NCI-H2196 (cell line): ENCODE measurements at regions not wholly inside any gene's neighbourhood (a gene's known extent, or its start where the extent isn't known, plus 50 kb on each side); places are given as distances from the start of the nearest gene placed in this dataset.
"Not testable (repeated sequence)": the region's sequence is repeated elsewhere in the genome, so short reads cannot be mapped to it uniquely, and the experiment has no call there.

Experiments used
- DNase-seq: peaks from one replicate; lab custom pipeline; 2025; ENCODE audit not compliant: unreplicated experiment; lab: John Stamatoyannopoulos, UW

DNA sequence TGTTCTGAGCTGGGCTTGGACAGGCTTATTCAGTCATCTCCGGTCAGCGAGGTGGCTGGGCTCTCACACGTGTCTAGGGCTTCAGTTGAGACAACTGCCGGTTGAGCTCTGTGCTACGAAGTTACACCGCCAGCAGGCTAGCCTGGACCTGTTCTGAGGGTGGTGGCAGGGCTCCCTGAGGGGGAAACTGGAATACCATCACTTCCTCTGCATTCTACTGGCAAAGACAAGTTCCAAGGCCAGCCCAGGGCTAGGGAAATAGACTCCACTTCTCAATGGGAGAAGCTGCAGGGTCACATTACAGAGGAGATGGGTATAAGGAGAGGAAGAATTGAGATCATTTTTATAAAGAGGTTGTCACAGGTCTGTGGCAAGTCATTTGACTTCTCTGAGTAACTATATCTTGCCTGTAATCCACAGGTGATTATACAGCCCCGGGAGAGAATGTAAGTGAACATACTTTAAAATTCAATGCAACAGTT, 106.8 kb upstream of the IL12A start:
- DNase-seq: peak; percentile 68

DNA sequence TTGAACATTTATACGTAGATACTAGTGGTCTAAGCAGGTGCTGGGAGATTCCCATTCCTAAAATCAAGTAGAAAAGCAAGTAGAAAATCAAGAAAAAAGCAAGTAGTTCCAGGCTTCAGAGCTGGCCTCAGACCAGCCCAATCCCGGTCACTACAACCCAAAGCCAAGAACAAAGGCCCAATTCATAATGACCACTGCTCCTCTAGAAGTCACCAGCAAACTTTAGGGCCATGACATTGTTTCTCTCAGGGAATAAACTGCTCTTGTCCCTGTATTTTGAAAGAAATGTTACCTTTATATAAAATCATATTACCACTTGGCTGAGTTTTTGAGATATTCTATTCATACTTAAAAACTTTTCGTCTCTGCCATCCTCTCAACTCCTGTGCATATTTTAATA, 106.3 kb upstream of the IL12A start:
- DNase-seq: no peak

- DNase-seq: peak; percentile 71
Measured at GRCh38 chr3:159882790-159883779, 105.5 kb upstream of the IL12A start.

GRCh38 chr3:159884661-159885402, 103.8 kb upstream of the IL12A start:
- DNase-seq: peak; percentile 78

GRCh38 chr3:159886050-159886449, 102.6 kb upstream of the IL12A start:
- no peak for DNase-seq

DNA sequence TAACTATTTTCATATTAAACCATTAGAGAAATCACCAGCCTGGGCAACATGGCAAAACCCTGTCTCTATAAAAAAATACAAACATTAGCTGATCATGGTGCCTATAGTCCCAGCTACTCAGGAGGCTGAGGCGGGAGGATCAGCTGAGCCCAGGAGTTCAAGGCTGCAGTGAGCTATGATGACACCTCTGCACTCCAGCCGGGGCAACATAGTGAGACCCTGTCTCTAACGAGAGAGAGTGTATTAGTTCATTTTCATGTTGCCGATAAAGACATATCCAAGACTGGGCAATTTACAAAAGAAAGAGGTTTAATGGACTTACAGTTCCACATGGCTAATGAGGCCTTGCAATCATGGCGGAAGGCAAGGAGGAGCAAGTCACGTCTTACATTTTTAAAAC, 102.1 kb upstream of the IL12A start:
- not testable (repeated sequence) for DNase-seq

GRCh38 chr3:159887168-159887567, 101.5 kb upstream of the IL12A start:
- DNase-seq: no peak

DNA sequence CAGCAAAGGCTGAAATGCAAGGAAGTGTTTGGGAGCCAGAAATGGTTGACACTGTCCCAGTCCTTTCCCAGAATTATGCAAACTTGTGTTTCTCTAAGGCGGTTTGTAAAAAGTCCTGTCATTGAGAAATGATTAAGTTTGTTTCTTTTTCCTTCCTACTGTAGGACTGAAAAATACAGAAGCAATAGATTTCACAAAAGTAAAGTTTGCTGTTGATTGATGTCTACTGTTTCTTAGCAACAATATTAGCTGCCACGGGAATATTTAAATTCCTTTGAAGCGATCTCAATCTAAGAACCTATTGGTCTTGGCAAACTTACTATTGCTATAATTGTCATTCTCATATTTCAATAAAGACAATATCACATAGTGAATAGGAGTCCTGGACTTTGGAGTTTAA, 100.7 kb upstream of the IL12A start:
- no peak for DNase-seq

- DNase-seq: peak; percentile 45
Measured at GRCh38 chr3:159892171-159892795, 96.4 kb upstream of the IL12A start.

- DNase-seq: no peak
Measured at GRCh38 chr3:159892801-159893200, 95.8 kb upstream of the IL12A start.

- no peak for DNase-seq
Measured at GRCh38 chr3:159894386-159894785, 94.2 kb upstream of the IL12A start.

DNA sequence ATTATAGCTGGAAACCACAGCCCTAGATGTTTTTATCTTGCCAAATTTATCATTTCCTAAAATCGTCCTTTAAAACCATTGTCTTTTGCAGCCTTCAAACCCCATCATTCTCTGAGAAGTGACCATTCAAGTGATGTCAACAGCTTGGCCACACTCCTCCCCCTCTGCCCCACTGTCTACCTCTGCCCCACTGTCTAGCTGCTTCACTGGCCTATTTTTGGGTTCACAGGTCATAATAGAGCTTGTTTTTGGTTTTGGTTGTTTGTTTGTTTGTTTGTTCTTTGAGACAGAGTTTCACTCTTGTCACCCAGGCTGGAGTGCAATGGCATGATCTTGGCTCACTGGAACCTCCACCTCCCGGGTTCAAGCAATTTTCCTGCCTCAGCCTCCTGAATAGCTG, 93.2 kb upstream of the IL12A start:
- no peak for DNase-seq

DNA sequence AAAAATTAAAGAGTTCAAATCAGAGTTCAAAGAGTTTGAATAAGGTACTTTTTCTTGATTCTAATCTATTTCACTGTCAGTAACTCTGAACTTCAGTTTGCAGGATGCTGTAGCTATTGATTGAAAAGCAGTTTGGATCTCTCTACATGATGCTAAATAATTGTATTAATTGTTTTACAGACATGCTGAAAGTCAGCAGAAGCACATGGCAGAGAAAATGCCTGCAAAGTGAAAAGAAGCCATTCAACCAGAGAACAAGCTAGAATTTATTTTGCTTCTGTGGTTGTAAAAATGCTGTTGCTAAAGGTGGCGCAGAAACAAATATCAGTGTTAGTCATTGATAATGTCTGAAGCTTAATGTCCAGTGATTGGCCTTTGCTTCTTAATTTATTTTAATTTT, 92.1 kb upstream of the IL12A start:
- DNase-seq: no peak

DNA sequence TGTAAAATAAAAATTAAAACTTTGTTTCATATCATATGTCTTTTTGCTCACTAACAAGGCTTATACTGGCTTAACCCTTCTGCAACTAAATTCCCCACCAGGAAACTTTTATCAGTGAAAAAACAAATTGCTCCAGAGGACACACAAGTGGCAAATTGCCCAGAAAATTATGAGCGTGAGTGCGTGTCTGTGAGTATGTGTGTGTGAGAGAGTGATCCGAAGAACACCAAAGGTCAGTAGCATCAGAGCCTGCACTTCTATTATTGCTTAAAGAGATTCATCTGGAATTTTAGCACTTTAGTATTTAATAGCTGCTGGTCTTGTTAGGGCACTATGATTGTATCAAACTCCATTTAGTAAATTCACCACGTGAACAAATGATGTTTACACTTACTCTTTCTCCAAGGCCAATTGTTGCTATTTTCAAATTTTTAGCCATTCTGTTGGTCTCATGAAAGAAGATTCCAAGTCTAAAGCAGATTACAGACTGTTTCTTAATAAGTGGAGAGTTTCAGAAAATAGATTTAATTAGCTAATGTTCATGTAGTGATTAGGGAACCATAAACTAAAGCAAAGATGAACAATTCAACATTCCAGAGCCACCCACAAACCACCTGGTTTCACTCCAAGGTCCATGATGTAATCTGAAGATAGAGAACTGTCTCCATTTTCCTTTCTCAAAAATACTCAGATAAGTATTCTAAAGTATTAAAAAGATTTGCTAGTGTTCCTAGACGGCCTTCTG, 91.1 kb upstream of the IL12A start:
- DNase-seq: no peak

DNA sequence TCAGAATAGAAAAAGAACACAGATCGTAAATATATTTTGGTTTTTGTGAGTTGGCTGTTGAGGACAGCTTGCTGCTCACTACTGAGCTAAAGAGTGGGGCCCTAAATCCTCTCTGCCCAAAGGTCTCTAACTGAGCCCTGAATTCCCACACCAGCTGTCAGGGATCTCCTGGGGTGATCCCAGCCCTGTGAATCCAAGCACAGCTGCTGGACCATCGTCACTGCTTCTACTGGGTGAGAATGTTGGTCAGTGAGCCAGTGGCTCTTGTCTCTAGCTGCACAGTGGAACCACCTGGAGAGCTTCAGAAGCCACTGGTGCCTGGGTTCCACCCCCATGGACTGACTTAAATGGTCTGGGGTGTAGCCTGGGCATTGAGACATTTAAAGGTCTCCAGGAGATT, 90.5 kb upstream of the IL12A start:
- DNase-seq: no peak

- DNase-seq: no peak
Measured at GRCh38 chr3:159899166-159899565, 89.5 kb upstream of the IL12A start.

DNA sequence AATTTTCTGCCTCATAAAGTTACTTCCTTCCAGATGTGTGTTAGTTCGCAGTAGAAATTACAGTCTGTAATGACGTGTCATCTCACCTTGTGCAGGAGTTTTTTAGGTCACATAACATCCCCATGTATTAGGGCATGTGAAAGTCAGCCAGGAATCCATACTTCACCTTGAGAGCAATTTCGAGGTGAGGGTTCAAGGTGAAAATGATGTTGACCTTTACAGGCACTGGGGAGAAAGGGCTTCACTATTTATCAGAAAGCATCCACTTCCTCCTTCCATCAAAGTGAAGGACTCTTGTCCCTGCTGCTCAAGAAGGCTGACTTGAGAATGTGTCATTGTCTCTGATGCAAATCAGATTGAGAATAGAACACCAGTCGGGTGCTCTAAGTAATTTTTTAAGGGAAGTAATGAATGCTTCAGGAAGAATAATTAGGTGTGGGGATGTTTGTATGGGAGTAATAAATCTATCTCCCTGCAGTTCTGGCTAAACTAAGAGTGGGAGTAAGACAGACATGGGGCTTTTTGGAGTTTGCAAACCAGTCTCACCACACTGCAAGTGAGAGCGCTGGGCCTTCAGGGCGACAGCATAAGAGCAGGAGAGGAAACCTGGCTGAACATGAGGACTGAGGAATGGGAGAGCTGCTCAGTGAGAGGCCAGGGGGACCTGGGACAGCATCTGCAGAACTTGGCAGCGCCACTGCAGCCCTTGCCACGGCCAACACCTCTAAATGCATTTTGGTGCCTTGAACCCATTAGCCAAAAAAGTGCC, 85.9 kb upstream of the IL12A start:
- no peak for DNase-seq

DNA sequence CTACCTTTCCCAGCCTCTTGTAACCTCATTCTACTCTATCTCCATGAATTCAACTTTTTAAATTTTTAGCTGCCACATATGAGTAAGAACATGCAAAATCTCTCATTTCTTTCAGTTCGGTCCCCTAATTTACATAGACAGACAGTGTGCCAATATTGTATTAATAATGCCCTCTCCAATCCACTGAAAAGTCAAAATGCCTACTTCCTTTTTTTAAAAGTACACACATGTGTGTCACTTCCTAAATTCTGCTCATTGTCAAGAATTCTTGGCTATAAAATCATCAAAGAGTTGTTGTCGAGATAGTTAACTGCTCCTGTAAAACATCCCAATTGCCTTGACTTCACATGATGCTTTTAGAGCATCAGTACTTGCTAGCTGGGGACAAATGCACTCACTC, 84.2 kb upstream of the IL12A start:
- DNase-seq: no peak

GRCh38 chr3:159904911-159905310, 83.7 kb upstream of the IL12A start:
- DNase-seq: no peak

- no peak for DNase-seq
Measured at GRCh38 chr3:159907828-159908227, 80.8 kb upstream of the IL12A start.
